ENCODE measurements at regions not wholly inside any gene's neighbourhood (a gene's known extent, or its start where the extent isn't known, plus 50 kb on each side); places are given as distances from the start of the nearest gene placed in this dataset.

- TF ChIP-seq CTCF (conservative IDR thresholded peaks at IDR 0.05; ENCODE audit: low read depth, low read length) (no peak), EZH2 (IDR thresholded peaks at IDR 0.05; ENCODE audit: low read length, unreplicated experiment) (no peak)
These were observed 71.2 kb upstream of the SEC11C start for GRCh38 chr18:59068276-59069071.

Measured in PC-3 (cell line).